NCI-H446 (cell line): ENCODE measurements at regions not wholly inside any gene's neighbourhood (a gene's known extent, or its start where the extent isn't known, plus 50 kb on each side); places are given as distances from the start of the nearest gene placed in this dataset.
"Not testable (repeated sequence)": the region's sequence is repeated elsewhere in the genome, so short reads cannot be mapped to it uniquely, and the experiment has no call there.

Source experiments
- DNase-seq, 2 experiments: peaks; one replicate each; lab custom pipeline; 2025; lab: John Stamatoyannopoulos, UW

DNA sequence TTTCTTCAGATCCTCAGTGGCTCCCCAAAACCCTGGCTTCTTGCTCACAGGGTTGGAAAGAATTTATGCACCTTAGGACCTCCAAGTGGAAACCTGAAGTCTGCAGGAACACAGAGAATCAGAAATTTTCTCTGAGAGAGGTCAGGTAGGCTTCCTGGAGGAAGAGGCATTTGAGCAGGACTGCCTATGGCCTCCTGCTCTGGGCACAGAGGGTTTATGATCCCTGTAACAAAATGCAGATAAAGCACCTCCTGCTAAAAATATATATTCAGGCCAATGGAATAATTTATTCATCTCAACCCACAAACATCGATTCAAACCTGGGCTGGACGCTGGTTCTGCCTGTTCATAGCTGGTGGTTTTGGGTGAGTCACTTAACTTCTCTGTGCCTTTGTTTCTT, 68.1 kb upstream of the FGF3 start:
- DNase-seq: no peak

GRCh38 chr11:69887841-69888427, 68.7 kb upstream of the FGF3 start:
- no peak for DNase-seq

GRCh38 chr11:69888483-69889181, 69.4 kb upstream of the FGF3 start:
- DNase-seq: peak; percentile 1 to 68

DNA sequence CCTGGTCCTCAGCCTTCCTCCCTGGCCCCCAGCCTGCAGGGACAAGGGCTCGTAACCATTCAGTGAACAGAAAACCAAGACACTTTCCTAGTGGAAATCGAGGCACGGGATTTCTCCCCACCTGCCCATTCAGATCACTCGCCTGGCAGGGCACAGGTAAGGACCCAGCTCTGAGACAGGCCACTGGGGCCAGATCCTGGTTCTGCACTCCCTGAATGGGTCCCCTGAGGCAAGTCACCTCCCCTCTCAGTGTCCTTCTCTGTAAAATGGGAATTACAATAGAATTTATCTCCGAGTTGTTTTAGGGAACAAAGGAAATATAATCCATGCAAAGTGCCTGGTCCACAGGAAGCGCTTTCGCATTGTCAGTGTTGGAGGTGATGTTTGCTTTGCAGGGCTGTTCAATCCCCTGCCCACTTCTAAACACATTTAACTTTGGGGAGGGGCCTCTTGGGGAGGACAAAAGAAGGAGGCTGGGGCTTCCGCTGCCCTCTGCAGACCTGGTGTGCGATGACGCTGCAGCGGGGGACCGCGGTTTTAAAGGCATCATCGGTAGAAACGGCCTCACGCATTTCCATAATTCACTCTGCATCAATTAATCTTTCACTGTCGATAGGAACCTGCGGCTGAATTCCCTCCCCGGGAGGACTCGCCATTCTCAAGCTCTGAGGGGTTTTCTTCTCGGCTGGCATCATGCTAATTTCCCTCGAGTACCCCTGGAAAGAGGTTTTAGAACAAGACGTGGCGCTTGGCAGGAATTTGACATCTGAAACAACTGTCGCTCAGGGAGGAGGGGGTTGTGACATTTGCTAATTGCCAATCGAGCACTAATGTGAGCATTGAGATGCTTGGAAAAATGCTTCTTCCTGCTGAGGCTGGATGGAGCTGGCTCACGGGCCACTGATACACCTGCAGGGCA, 70.4 kb upstream of the FGF3 start:
- no peak for DNase-seq

GRCh38 chr11:69890476-69890875, 71.3 kb upstream of the FGF3 start:
- DNase-seq: no peak

GRCh38 chr11:69891421-69892236, 72.4 kb upstream of the FGF3 start:
- no peak for DNase-seq

DNA sequence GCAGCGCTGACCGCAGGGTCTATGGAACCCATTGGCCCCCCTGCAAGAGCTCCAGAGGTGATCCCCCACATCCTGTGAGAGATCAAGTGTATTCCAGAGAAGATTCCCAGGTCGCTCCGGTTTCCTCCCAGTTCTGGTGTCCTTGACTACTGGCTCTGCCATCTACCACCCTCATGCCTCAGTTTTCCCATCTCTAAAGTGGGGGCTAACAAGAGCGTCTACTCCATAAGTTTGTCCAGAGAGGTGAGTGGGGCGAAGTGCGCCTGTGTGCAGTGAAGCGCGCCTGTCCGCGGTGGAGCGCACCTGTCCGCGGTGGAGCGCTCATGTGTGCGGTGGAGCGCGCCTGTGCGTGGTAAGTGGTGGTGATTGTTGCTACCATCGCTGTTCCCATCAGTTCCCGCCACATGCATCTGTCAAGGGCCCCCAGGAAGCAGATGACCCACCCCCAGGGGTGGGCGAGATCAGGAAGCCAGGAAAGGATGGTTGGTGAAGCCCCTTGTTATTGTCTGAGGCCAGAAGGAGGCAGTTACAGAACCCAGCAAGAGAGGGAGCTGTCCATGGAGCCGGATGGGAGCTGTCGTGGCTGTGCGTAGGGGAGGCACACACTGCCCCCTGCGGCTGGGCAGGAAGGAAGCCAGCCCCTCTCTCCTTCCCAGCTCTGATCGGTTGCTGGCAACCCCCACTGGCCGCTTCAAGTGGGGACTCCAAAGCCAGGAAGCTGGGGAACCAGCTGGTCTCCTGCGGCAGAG, 73.2 kb upstream of the FGF3 start:
- DNase-seq: no peak

DNA sequence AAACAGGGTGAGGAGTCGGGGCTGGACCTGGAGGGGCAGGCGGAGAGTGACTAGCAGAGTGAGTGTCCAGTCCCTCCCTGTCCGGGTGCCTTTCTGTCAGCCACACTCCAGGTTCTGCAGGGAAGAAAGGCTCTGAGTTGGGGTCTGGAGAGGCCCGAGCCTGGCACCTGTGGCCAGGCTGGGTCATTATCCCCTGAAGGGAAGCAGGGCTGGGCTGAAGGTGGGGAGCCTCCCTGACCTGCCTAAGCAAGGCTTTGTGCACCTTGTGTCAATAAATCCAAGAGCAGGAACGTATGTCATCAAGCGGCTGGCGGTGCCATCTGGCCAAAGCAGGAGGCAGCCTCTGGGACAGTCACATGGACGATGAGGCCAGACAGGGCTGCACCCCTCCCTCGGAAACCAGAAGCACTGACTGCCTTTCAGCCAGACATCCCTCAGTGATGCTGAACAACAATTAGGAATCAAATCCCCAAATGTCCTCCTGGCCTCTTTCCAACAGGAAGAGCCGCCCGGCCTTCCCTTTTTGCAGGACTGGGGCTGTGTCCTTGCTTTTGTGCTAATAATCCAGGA, 73.9 kb upstream of the FGF3 start:
- DNase-seq: no peak

GRCh38 chr11:69893631-69894030, 74.4 kb upstream of the FGF3 start:
- no peak for DNase-seq

- DNase-seq: no peak
Observed at GRCh38 chr11:69894181-69894611, 75.0 kb upstream of the FGF3 start.

DNA sequence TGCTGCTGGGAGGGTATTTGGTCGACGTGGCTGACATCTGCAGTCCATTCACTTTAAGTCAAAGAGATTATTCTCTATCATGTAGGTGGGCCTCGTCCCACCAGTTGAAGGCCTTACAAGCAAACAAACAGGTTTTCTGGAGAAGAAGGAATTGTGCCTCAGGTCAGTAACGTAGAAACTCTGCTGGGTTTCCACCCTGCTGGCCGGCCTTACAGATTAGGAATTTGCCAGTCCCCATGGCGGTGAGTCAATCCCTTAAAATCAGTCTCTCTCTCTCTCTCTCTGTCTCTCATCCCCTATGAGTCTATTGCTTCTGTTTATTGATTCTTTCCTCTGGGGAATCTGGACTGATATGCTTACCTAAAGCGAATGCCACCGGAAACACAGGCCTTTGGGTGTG, 75.4 kb upstream of the FGF3 start:
- DNase-seq: no peak

- no peak for DNase-seq
Observed at GRCh38 chr11:69896250-69896649, 77.0 kb upstream of the FGF3 start.

DNA sequence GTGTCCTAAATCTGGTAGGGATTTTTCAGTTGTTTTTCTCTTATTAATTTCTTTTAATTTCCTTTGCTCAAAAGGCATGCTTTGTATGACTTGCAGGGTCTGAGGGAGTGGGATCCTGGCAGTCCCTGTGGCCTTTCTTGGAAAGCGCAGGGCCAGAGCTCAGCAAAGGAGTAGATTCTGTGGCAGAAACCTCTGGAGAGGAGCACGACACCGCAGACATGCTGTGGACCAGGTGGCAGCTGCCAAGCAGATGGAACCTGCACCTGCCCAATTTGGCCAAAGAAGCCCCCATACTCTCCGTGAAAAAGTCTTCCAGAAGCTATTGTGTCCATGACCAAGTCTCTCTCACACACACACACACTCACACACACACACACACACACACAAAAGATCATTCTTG, 78.9 kb upstream of the FGF3 start:
- DNase-seq: no peak

DNA sequence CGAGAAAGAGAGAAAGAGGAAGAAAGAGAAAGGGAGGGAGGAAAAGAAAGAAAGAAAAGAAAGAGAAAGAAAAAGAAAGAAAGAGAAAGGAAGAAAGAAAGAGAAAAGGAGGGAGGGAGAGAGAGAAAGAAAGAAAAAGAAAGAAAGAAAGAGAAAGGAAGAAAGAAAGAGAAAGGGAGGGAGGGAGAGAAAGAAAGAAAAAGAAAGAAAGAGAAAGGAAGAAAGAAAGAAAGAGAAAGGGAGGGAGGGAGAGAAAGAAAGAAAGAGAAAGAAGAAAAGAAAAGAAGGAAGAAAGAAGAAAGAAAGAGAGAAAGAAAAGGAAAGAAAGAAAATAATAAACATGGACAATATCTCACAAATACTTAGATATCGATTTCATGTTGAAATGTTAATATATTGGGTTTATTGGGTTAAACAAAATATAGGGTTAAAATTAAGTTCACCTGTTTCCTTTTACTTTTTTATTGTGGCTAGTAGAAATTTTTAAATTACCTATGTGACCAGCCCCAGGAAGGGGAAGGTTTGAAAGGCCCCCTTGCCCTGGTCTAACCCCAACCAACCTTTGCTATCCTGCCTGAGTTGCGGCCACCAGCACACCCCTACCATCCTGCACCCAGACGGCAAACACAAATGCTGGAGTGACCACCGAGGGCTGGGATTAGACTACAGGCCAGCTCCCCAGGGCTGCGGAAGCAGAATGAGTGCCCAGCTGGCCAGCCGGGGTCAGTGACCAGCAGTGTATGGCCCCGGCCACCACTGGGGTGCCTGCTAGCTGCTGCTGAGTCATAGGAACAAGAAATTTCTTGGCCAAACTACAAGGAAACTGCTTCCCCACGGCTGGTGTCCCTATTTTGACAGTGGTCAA, 81.0 kb upstream of the FGF3 start:
- no peak for DNase-seq

DNA sequence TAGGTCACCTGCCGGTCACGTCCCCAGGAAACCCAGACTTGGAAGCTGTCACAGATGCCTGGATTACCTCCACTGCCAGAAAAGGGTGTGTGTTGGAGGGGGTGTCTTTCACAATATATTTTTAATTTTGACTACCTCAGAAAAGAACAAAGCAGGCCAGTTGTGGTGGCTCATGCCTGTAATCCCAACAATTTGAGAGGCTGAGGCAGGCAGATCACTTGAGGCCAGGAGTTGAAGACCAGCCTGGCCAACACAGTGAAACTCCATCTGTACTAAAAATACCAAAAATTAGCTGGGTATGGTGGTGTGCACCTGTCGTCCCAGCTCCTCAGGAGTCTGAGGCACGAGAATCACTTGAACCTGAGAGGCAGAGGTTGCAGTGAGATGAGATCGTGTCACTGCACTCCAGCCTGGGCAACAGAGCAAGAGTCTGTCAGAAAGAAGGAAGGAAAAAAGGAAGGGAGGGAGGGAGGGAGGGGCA, 81.6 kb upstream of the FGF3 start:
- not testable (repeated sequence) for DNase-seq

- DNase-seq: no peak
Observed at GRCh38 chr11:69902337-69902736, 83.1 kb upstream of the FGF3 start.

DNA sequence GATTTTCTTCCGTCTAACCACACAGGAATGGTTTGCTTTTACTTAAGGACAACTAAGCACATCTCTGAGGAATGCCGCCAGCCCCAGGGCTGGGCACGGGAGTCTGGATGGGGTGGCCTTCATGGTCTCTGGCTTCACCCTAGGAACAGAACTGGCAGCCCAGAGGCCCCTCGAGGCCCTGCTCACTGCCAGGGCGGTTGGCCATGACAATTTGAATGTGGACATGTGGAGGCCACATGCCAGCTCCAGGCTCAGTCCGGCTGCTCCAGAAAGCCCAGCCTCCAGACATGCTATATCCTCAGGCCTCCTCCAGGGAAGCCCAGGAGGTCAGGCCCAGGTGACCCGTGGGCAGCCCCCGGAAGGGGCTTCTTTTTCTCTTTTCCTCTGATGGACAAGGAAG, 84.0 kb upstream of the FGF3 start:
- no peak for DNase-seq

DNA sequence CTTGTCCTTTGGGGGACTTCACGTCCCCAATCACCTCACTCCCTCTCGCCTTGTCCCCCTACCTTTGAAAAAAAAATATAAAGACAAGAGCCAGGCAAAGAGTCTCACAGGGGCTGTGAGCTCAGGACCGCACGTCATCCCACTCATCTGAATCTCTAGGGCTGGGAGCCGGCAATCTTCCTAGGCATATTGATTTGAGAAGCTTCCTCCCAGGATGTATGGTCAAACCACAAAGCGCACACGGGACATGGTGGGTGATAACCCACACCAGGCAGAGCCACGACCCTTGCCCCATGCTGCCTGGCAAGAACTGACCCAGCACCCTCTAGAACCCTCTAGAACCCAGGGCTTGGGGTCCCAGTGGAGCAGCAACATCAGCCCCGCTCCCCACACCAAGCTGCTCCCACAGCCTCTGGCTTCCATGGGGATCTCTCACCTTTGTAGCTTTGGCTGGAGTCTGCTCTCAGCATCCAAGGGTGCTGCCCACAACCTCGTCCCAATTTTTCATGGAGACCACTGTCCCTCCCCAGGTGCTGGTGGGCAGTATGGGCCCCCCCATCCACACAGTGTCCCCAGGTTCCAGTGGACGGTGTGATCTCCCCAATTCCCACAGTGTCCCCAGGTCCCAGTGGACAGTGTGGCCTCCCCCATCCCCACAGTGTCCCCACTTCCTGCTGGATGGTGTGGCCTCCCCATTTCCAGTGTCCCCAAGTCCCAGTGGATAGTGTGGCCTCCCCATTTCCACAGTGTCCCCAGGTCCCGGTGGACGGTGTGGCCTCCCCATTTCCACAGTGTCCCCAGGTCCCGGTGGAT, 85.2 kb upstream of the FGF3 start:
- no peak for DNase-seq

- no peak for DNase-seq
Observed at GRCh38 chr11:69904974-69905535, 85.8 kb upstream of the FGF3 start.
